Suprapubic skin (tissue), 4 donors: ENCODE measurements at regions not wholly inside any gene's neighbourhood (a gene's known extent, or its start where the extent isn't known, plus 50 kb on each side); places are given as distances from the start of the nearest gene placed in this dataset.

Experiments
- DNase-seq, 2 donors: peaks; one replicate each; pipeline ENCODE4 v3.0.0-alpha.2; 2019; ENCODE audit warnings: low spot score in 2 of 2
- H3K27ac ChIP-seq: fragments of 200-600 bp; sonication (generic); one replicate; pipeline ENCODE4 v1.5.1; 2019
- H3K27me3 ChIP-seq: fragments of 200-600 bp; sonication (generic); one replicate; pipeline ENCODE4 v1.5.1; 2019
- H3K36me3 ChIP-seq: fragments of 200-600 bp; sonication (generic); one replicate; pipeline ENCODE4 v1.5.1; 2019
- H3K4me1 ChIP-seq: fragments of 200-600 bp; sonication (generic); one replicate; pipeline ENCODE4 v1.5.1; 2019
- H3K4me3 ChIP-seq: fragments of 200-600 bp; sonication (generic); one replicate; pipeline ENCODE4 v1.5.1; 2019; ENCODE audit warnings: mild to moderate bottlenecking
- H3K9me3 ChIP-seq: fragments of 200-600 bp; sonication (generic); one replicate; pipeline ENCODE4 v1.5.1; 2019
- EP300 ChIP-seq: sonication (generic); formaldehyde crosslinking; IDR thresholded peaks from one replicate; pipeline ENCODE4 v1.6.1; 2017; ENCODE audit warnings: antibody characterized with exemption
- POLR2A ChIP-seq, 2 donors: fragments of 450-650 bp; IDR thresholded peaks; one replicate each; pipeline ENCODE4 v1.6.1; 2017; ENCODE audit warnings: antibody characterized with exemption in 2 of 2, mild to moderate bottlenecking in 2 of 2, moderate library complexity in 2 of 2
- POLR2AphosphoS5 ChIP-seq, 3 donors: sonication (generic); formaldehyde crosslinking; IDR thresholded peaks; one replicate each; pipeline ENCODE4 v1.6.1; 2017; ENCODE audit warnings: antibody characterized with exemption in 3 of 3
- WGBS: methylation state at CpG from one replicate; pipeline ENCODE4 v1.1.5; 2018; 5-methylcytosine and 5-hydroxymethylcytosine counted together
- TF ChIP-seq, protein P1 (sequence below), 2 donors: fragments of 200-600 bp in 1 of 2; fragments of 450-650 bp in 1 of 2; sonication (generic) in 1 of 2; IDR thresholded peaks; one replicate each; pipeline ENCODE4 v1.5.1; 2016 to 2019; ENCODE audit warnings: antibody characterized with exemption in 2 of 2, mild to moderate bottlenecking in 1 of 2, moderate library complexity in 1 of 2

DNA sequence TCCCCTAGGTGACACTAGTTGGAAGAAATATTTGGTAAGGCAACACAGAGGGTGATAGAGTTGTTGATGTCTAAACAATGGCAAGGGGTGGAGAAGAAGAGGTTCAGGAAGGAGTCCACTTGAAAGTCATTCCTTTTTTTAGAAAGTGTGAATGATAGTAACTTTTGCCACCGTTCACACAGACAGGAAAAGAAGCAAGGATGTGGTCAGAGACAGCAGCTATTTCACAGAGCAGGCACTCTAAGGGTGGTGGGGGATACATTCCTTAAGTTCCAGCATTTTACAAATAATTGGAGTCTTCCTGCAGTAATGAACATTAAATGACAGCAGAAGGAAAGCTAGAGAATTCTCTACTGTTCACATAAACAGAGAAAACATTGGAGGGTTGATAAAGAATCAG lies 75.4 kb upstream of the ZNF385D start:
- no peak overlapping the region for H3K4me3 ChIP-seq
- H3K27me3 ChIP-seq, result no peaks in the 10 kb centered on the region
- no peaks in the 10 kb centered on the region for H3K9me3 ChIP-seq
- TF ChIP-seq EP300 (no peak), POLR2AphosphoS5 (IDR thresholded peaks at IDR 0.05) (no peak), POLR2A (IDR thresholded peaks at IDR 0.05) (no peak)
- TF ChIP-seq, protein P1, sequence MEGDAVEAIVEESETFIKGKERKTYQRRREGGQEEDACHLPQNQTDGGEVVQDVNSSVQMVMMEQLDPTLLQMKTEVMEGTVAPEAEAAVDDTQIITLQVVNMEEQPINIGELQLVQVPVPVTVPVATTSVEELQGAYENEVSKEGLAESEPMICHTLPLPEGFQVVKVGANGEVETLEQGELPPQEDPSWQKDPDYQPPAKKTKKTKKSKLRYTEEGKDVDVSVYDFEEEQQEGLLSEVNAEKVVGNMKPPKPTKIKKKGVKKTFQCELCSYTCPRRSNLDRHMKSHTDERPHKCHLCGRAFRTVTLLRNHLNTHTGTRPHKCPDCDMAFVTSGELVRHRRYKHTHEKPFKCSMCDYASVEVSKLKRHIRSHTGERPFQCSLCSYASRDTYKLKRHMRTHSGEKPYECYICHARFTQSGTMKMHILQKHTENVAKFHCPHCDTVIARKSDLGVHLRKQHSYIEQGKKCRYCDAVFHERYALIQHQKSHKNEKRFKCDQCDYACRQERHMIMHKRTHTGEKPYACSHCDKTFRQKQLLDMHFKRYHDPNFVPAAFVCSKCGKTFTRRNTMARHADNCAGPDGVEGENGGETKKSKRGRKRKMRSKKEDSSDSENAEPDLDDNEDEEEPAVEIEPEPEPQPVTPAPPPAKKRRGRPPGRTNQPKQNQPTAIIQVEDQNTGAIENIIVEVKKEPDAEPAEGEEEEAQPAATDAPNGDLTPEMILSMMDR (IDR thresholded peaks at IDR 0.05), result no peak
- H3K27ac ChIP-seq, result no peak overlapping the region
- no peak for DNase-seq
- WGBS, result 24% methylated on average over 1 of the region's 1 CpG
- no peaks in the 10 kb centered on the region for H3K36me3 ChIP-seq
- H3K4me1 ChIP-seq, result no peaks in the 10 kb centered on the region

DNA sequence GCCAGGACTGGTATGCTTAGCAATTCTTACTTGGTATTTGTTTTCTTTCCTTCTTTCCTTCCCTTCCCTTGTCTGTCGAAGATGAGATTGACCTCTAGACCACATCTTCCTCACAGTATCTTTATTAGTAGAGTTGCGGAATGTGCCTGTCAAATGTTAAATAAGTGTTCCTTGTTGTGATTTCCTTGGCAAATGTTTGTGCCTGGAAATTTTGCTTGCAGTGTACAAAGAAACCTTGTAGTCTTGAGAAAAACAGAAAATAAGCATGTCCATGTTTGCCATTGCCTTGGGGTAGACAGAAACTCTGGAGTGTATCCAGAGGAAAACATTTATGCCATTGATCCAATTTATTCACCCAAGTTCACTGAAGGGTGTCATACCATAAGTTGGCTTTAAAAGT lies 79.5 kb upstream of the ZNF385D start:
- H3K27ac ChIP-seq, result no peak overlapping the region
- no peak for DNase-seq
- no peak overlapping the region for H3K4me3 ChIP-seq
- no peaks in the 10 kb centered on the region for H3K36me3 ChIP-seq
- TF ChIP-seq EP300, result no peak
- TF ChIP-seq, protein P1 (IDR thresholded peaks at IDR 0.05), result no peak
- no peak for TF ChIP-seq POLR2AphosphoS5 (IDR thresholded peaks at IDR 0.05)
- no peak for TF ChIP-seq POLR2A (IDR thresholded peaks at IDR 0.05)
- no peaks in the 10 kb centered on the region for H3K27me3 ChIP-seq
- H3K9me3 ChIP-seq, result no peaks in the 10 kb centered on the region
- WGBS, result 65% methylated on average over 2 of the region's 2 CpGs
- no peaks in the 10 kb centered on the region for H3K4me1 ChIP-seq

DNA sequence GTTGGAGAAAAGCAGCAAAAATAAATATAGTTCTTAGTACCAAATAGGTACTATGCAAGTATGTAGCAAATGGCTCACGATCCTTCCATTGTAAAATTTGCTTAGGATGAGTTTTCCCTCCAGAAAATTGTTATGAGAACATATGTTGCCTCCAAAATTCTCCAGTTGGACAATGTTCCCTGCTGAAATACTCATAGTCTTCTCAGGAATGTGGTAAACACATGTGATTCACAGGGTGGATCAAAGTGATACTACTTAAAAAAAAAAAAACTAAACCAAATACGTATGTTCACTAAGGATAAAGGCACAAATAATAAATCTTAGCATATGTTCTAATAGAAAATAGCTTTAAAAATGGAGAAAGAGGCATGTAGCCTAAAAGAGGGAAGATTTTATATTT lies 84.3 kb upstream of the ZNF385D start:
- Histone ChIP-seq H3K27ac (no peak overlapping the region), H3K4me3 (no peak overlapping the region), H3K36me3 (no peaks in the 10 kb centered on the region), H3K27me3 (no peaks in the 10 kb centered on the region), H3K9me3 (no peaks in the 10 kb centered on the region), H3K4me1 (no peaks in the 10 kb centered on the region)
- no peak for TF ChIP-seq POLR2A (IDR thresholded peaks at IDR 0.05)
- no peak for TF ChIP-seq POLR2AphosphoS5 (IDR thresholded peaks at IDR 0.05)
- TF ChIP-seq, protein P1 (IDR thresholded peaks at IDR 0.05), result no peak
- TF ChIP-seq EP300, result no peak
- no peak for DNase-seq
- 29% methylated on average over 2 of the region's 2 CpGs for WGBS

- H3K36me3 ChIP-seq, result no peaks in the 10 kb centered on the region
- no peak for DNase-seq
- H3K4me3 ChIP-seq, result no peak overlapping the region
- no peaks in the 10 kb centered on the region for H3K9me3 ChIP-seq
- TF ChIP-seq EP300, result no peak
- no peak for TF ChIP-seq POLR2AphosphoS5 (IDR thresholded peaks at IDR 0.05)
- no peak for TF ChIP-seq POLR2A (IDR thresholded peaks at IDR 0.05)
- TF ChIP-seq, protein P1 (IDR thresholded peaks at IDR 0.05), result no peak
- H3K27me3 ChIP-seq, result no peaks in the 10 kb centered on the region
- no peak overlapping the region for H3K27ac ChIP-seq
- 85% methylated on average over 4 of the region's 4 CpGs for WGBS
- no peaks in the 10 kb centered on the region for H3K4me1 ChIP-seq
Measured at GRCh38 chr3:21836227-21836626, 85.2 kb upstream of the ZNF385D start.

- WGBS, result 64% methylated on average over 1 of the region's 1 CpG
- no peak overlapping the region for H3K4me3 ChIP-seq
- H3K36me3 ChIP-seq, result no peaks in the 10 kb centered on the region
- TF ChIP-seq POLR2AphosphoS5 (IDR thresholded peaks at IDR 0.05) (no peak), POLR2A (IDR thresholded peaks at IDR 0.05) (no peak), EP300 (no peak)
- TF ChIP-seq, protein P1 (IDR thresholded peaks at IDR 0.05), result no peak
- H3K4me1 ChIP-seq, result no peaks in the 10 kb centered on the region
- H3K9me3 ChIP-seq, result no peaks in the 10 kb centered on the region
- no peak overlapping the region for H3K27ac ChIP-seq
- H3K27me3 ChIP-seq, result no peaks in the 10 kb centered on the region
- no peak for DNase-seq
Measured at GRCh38 chr3:21839176-21839575, 88.2 kb upstream of the ZNF385D start.
